DMS153 (cell line): ENCODE measurements at regions not wholly inside any gene's neighbourhood (a gene's known extent, or its start where the extent isn't known, plus 50 kb on each side); places are given as distances from the start of the nearest gene placed in this dataset.

ENCODE experiments used
- DNase-seq: peaks from one replicate; lab custom pipeline; 2025; lab: John Stamatoyannopoulos, UW

DNA sequence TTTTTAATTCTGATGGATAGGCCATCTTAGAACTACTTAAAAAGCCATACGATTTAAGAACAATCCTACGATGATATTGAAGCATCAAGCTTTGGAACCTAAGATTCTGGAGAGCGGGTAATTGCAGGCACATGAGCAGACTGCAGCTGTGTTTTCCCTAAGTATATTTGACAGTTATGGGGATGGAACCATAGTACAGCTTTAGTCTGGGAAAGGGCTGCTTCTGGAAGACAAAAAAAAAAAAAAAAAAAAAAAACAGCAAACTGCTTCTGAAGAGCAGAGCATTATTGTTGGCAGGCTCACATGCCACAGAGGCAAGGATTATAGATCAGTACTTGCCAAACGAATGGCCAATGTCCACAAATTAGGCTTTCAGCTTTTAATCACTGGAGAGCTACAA, 1618.7 kb downstream of the AMY1C start:
- DNase-seq = no peak

DNA sequence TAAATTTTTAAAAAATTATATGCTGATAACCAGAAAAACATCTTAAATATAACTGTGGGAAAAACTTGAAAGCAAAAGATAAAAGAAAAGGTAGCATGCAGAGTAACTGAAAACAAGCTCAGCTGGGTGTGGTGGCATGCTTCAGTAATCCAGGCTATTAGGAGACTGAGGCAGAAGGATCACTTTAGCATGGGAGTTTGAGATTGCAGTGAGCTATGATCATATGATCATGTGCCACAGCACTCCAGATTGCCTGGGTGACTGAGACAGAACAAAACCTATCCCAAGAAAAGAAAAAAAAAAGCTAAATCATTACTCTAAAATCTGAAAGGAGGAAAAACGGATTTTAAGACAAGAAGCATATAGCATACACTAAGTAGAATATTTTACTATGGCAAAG, 1624.0 kb downstream of the AMY1C start:
- peak; percentile 11 for DNase-seq

DNA sequence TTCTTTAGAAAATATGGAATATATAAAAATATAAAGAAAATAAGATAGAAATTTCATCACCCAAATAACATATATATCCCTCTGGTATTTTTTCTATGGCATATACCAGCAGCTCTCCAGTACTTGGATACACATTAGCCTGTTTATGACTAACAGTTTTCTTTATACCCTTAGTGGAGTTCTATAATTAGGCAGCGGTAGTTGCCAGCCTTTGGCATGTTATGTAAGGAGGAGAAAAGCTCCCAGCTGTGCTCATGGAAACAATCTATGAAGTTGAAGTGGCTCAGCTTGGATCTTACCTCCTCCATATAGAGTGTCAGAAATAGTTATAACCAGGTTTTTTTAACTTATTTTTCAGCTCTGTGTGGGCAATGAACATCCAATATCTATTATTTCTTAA, 1636.8 kb downstream of the AMY1C start:
- no peak for DNase-seq

DNA sequence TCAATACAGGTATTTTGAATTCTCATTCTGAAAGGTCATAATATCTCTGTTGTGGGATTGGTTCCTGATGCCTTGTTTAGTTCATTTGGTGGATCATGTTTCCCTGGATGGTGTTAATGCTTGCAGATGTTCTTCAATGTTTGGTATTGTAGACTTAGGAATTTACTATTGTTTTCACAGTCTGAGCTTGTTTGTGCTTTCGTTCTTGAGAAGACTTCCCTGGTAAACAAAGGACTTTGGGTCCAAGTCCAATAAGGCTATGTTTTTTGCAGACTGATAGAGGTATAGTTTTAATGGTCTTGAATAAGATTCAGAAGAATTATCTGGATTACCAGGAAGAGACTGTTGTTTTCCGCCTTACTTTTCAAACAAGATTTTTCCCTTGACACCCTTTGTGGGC, 1646.3 kb downstream of the AMY1C start:
- no peak for DNase-seq

DNA sequence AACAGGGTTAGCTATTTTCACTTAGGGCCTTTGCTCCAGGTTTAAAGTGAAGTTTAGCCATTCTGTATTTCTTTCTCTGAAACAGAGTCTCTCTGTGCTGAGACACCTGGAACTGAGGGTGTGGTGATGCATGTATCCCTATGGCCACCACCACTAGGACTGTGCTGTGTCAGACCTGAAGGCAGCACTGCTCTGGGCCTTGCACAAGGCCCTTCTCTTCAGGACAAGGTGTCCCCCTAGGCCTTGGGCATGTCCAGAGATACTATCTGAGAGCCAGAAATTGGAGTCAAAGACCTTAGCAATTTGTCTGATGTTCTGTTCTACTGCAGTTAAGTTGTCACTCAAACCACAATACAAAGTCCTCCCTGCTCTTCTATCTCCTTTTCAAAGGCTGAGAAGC, 1649.2 kb downstream of the AMY1C start:
- no peak for DNase-seq

DNA sequence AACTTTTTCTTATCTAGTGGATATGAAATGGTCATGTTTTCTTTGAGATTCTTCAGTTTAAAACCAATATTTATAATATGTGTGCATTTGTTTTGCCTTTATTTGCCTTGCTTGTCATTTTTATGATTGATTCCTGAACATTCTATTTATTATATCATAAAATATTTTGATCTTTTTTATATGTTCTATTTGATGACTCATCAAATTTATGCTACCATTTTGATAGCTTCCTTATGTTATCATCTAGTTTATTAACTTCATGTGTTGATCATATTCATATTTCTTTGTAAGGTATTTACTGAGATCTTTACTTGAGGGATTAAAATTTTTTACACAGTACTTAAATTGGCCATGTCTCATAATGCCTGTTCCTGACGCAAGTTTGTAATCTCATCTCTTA, 1650.0 kb downstream of the AMY1C start:
- DNase-seq = no peak

DNA sequence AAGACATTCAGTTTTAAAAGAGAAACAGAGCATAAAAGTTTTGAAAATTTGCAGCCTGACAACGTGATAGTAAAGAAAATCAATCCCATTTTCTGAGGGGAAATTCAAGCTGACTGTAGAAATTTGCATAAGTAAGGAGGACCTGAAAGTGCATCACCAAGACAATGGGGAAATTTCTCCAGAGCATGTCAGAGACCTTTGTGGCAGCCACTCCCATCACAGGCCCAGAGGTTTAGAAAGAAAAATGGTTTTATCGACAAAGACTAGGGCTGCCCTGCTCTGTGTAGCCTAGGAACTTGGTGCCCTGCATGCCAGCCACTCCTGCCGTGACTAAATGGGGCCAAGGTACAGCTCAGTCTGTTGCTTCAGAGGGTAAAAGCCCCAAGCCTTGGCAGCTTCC, 1640.2 kb upstream of the PRMT6 start:
- DNase-seq = no peak

DNA sequence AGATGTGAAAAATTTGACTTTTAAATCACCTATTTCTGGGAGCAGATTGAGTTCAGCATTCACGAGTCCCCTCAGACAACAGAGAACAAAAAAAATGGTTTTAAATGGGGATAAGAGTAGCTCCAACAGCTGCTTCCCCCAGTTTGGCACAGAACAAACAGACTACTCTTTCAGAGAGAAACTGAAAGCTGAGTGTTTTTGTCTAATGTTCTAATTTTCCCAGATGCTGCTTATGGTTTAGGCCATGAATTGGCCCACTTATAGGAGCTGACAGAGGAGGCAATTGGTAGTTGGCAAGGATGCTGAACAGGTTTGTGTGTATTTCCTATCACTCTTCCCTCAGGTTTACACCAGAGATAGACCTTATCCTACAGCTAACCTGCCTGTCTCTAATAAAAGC, 1637.4 kb upstream of the PRMT6 start:
- peak; percentile 10 for DNase-seq

DNA sequence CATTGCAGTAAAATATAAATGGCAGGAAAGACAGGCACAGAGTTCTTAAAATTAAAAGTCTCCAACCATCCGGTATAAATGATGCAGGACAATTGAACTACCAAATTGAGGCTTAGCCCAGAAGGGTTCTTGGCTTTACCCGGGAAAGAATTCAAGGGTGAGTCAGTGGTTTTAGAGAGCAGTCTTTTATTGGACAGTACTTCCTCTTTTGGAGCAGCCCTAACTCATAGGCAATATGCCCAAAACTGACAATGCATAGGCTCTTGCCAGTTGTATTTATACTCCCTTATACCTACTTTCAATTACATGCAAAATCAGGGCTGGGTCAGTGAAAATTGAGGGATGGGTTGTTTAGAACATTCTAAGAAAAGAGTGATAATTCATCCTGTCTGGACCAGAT, 1628.9 kb upstream of the PRMT6 start:
- peak; percentile 2 for DNase-seq

DNA sequence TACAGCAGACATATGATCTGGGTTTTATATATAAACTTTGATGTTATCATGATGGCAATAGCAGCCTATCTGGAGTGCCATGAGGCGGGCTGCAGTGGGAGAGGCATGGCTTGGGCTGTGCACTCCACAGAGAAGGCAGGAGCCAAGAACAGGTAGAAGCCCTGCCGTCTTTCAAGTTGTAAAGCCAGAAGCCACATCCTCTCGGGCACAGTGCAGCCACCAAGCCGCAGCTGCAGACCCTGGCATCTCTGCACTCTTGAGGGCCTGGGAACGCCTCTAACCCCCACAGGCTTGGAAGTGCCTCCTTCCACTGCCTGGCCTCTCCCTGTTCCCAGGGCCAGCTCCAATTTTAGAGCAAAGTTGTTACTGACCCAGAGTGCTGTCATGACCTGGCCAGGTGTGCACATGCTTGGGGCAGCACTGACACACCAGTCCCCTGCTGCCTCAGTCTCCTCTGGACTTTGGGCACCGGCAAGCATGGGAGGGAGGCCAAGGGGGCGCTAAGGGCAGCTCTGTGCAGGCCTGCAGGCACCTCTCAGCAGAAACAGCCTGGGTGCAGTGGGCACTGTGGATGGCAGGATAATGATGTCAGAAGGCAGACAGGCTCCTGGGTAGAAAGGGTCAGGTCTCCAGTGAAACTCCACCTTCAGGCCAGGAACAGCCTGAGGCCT, 1619.8 kb upstream of the PRMT6 start:
- no peak for DNase-seq

DNA sequence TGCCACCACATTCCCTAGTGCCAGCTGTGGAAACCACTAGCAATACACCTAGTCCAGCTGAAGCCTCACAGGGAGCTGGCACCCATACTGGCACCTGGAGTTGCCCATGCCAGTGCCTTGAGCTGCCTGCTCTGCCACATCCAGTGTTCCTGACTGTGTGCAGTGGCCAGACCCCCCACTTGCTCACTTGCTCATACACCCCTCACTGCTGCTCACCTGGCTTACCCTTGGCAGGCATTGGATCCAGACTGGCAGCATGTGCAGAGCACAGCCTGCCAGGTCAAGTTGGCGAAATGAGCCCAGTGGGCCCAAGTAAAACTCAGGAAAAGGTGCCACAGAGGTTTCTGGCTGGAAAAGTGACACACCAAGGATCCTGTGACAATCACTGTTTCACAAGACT, 1618.6 kb upstream of the PRMT6 start:
- no peak for DNase-seq

DNA sequence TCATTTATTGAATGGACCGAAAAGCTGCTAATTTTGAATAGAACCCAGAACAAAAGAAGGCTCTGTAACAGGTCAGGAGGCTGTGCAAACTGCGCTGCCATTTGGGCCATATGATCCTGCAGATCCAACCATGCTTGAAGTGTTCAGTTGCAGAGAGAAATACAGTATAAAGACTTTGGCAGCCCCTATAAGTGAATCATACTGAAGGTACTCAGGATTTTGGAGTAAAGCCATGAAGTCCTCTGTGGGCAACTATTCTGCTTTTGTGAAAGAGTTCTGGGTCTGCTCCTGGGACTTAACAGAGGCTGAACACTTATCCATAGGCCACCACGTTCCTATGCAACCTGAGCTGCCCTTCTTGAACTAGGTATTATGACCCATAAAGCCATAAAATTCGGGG, 1613.6 kb upstream of the PRMT6 start:
- no peak for DNase-seq

DNA sequence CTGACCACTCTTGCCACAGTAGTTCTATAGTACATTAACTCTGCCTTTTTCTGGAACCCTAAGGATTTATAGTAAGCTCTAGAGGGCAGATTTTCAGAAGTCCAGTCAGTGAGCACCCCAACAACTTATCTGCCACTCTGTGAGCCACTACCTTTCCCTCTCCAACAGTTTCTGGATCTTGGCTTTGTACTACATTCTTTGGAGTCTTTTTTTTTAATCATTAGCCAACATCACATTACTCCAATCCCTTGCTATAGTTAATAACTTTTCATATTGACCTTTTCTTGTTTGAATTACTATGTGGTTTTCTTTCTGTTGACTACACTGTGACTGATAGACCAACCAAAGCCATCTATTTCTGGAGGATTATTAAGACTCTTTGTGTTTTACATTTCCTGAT, 1596.7 kb upstream of the PRMT6 start:
- DNase-seq = no peak

DNA sequence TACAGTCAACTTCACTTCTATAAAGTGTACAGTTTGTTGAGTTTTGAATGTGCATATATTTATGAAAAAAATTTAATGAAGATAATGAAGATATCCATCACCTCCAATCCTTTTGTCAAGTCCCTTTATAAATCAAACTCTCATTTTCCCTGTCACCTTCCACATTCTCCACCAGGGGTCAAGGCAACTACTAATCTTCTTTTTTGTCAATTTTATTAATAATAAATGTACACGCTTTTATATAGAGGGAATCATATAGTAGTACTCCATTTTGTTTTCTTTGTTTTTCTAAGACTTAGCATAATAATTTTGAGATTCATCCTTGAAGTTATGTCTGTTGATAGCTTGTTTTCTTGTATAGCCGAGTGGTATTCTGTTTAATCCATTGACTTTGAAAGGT, 1594.2 kb upstream of the PRMT6 start:
- DNase-seq = no peak

DNA sequence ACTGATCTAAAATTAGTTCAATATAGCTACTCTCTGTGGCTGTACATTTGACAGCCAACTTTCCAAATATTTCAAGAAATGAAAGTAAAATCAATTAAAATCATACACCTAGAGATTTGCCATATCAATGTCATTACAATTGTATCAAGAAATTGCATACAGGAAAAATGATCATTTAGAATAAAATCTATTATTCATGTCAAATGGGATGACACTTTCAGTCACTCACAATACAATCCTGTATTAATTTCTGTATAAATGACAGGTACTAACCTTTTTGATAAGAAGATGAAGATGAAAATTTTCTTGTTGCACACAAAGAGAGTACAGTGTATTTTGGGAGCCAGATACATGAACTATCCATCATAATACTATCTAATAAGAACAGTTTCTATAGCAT, 1588.9 kb upstream of the PRMT6 start:
- no peak for DNase-seq

DNA sequence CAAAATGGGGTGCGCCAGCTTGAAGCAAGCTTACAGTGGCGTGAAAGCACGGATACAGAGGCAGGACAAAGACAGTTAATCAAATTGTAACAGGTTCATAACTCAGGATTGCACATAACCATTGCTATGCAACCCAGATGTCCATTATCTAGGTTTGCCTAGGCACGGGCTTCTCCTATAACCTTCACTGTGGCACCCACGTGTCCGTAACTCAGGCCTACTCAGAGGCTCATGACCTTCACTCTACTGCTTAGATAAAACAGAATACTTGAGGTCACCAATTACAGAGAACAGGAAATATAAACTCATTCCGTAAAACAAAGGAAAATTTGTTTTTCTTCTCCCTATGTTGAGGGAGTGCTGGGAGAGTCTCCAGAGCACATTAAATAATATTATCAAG, 1585.9 kb upstream of the PRMT6 start:
- DNase-seq = peak; percentile 9

DNA sequence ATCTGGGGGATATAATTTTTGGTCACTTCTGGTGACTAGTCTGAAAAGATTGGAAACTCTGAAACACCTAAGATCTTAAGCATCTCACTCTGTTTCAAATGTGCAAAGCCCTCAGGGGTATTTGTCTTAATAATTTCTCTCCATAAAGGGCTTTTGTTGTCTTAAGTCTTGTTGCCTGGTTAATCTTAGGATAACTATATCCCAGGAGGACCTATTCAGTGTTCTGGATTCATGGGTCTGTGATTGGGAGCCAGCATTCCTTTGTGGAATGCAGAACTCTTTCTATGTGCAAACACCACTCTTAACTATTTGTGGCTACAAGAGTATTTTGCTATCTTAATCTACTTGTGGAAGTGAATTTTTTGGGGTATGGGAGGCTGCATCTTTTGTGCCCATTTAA, 1573.0 kb upstream of the PRMT6 start:
- no peak for DNase-seq

DNA sequence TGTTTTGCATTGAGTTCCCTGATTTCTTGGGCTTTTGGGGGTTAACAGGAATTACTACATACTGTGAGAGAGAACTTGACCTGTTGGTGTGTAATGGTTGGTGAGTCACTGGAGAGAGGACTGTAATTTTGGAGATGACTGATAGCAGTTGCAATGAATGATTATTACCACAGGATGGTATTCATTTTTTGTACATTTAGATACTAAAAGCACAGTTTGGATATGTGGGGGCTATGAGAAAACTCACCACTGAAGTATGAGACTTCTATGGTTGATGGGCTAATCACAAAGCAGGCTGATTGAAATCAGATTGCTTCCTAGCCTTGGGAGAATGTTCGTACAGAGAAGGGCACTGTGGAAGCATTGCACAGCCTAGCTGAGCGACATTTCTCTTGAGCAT, 1571.3 kb upstream of the PRMT6 start:
- no peak for DNase-seq

DNA sequence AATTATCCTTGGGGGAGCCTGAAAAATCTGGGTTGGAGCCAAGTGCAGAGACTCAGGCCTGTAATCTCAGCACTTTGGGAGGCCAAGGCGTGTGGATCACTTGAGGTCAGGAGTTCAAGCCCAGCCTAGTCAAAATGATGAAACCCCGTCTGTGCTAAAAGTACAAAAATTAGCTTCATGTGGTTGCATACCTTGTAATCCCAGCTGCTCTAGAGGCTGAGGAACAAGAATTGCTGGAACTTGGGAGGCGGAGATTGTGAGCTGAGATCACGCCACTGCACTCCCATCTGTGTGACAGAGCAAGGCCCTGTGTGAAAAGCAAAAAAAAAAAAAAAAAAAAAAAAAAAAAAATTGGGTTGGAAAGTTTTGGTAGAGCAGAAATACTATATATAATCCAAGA, 1563.6 kb upstream of the PRMT6 start:
- no peak for DNase-seq

DNA sequence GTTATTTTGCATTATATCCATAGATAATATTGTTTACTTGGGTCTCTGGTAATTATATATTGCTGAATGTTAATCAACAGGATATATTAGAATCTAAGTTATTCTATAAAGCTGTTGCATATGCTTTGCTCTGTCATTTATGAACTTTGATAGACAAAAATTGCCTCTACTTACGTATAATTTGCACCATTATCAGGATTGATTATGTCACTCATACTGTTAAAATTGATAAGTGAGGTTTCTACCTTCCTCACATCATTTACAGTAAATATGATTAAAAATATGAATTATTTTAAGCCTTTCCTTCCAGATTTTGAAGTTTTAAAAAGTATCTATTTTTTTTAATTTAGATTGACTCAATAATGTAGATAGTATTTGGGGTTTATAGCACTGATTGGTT, 1540.4 kb upstream of the PRMT6 start:
- DNase-seq = no peak

DNA sequence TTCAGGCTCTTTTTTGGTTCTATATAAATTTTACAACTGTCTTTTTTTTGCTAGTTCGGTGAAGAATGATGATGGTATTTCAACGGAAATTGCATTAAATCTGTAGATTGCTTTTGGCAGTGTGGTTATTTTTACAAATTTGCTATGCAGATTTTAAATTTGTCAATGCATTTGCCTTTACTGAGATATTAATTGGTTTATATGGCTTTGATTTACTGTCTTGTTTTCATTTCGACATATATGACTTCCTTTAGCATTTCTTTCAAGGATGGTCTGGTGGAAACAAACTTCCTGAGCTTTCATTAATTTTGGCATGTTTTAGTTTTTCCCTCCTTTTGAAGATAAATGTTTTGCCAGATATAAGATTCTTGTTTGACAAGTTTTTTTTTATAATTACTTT, 1522.5 kb upstream of the PRMT6 start:
- DNase-seq = no peak

DNA sequence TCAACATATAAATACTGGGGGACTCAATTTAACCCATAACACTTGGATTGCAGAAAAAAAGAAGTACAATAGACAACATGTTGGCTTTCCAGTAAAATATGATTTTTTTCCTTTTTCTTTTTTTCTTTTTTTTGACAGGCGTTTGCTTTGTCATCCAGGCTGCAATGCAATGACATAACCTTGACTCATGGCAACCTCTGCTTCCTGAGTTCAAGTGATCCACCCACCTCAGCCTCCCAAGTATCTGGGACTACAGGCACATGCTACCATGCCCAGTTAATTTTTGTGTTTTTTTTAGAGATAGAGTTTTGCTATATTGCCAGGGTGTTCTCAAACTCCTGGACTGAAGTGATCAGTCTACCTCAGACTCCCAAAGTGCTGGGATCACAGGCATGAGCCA, 1512.0 kb upstream of the PRMT6 start:
- no peak for DNase-seq

DNA sequence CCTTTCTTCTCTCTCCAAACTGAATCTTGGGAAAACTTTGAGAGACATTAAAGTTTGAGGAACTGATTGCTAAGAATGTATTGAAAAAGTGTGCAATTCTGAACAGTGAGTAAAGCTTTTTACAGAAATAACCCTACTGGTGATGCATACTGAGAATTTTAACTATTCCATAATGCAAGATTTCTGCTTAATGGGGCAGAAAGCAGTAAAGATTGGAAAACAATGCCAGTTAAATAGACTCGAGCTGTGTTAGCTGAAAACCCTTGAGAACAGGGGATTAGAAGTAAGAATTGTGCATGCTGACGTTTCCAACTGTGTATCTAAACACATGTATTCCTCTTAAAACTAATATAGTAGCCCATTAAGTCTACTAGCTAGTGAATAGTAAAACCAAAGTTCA, 1500.2 kb upstream of the PRMT6 start:
- no peak for DNase-seq

DNA sequence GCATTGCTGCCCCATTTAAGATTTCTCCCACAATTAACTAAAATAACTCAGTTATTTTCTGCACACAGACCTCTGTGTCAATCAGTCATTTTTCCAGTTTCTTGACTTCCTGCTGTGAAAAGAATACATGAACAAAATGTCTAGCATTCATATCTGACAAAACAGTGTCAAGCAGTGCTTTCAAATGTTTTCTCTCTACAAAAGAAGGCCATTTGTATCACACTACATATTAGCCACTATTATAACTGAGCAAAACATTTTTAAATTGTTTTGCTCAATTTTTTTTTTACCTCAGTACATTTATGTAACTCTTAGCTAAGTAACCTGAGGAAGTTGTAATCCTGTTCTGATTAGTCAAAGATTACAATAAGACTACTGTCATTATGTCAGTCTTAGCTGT, 1498.5 kb upstream of the PRMT6 start:
- no peak for DNase-seq

DNA sequence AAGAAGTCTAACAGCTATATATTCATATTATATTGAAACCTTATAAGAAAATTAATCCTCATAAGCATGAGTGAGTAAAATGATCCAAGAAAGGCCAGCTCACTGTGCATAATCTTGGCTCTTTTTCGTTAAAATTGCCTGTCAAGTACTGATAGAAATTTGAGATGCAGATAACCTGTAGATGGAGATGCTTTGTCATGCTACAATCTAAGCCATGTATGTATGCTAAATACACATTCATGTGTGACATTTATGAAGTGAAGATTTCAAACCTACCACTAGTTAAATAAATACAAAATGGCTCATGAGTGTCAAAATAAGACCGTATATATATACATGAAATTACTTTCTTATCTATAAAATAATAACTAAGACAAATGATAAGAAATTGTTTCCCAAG, 1491.5 kb upstream of the PRMT6 start:
- no peak for DNase-seq
